SH-SY5Y (cell line): ENCODE measurements at regions not wholly inside any gene's neighbourhood (a gene's known extent, or its start where the extent isn't known, plus 50 kb on each side); places are given as distances from the start of the nearest gene placed in this dataset.

Experiments
- GATA2 ChIP-seq: IDR thresholded peaks from 2 replicates; pipeline ENCODE4 v1.6.1; 2011; ENCODE audit warnings: mild to moderate bottlenecking, low read depth, low read length
- GATA3 ChIP-seq: IDR thresholded peaks from 2 replicates; pipeline ENCODE4 v1.6.1; 2011; ENCODE audit warnings: low read depth, mild to moderate bottlenecking, low read length, moderate library complexity

- no peak for TF ChIP-seq GATA2
- no peak for TF ChIP-seq GATA3
These were observed 235.9 kb upstream of the PRSS1 start for GRCh38 chr7:142513178-142513955.

GRCh38 chr7:142511801-142512200, 237.5 kb upstream of the PRSS1 start:
- TF ChIP-seq GATA3 (no peak), GATA2 (no peak)

DNA sequence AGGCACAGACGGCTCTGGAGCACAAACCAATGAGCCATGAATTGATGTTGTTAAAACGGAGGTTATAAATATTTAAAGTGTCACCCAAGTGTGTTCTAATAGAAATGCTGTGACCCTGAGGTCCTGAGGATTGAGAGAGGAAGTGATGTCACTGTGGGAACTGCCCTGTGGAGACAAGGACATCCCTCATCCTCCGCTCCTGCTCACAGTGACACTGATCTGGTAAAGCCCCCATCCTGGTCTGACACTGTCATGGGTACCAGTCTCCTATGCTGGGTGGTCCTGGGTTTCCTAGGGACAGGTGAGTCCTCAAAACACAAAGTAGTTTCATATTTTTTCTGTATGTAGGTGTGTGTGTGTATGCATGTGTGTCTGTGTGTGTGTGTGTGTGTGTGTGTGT, 237.9 kb upstream of the PRSS1 start:
- TF ChIP-seq GATA2 (no peak), GATA3 (no peak)

GRCh38 chr7:142508251-142508650, 241.0 kb upstream of the PRSS1 start:
- TF ChIP-seq GATA2 (no peak), GATA3 (no peak)

- TF ChIP-seq GATA3 (no peak), GATA2 (no peak)
These were observed 241.5 kb upstream of the PRSS1 start for GRCh38 chr7:142507799-142508198.

DNA sequence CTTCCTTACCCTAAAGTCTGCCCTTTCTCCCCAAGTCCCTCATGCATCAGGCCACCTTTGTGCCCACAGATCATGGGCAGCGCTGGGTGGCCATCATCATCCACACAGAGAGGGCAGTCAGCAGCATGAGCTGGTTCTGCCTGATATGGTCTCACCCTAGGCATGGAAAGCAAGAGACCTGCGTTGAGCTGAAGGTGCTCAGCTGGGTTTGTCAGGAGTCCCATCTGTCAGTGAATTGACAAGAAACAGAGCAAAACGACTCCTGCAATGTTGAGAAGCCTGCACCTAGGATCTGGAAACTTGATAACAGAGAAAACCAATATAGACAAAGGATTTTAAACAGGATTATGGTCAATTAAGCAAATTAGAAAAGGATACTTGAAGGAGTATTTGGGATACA, 242.7 kb upstream of the PRSS1 start:
- TF ChIP-seq GATA3 (no peak), GATA2 (no peak)

GRCh38 chr7:142503036-142503435, 245.2 kb upstream of the PRSS58 start:
- TF ChIP-seq GATA3: no peak
- TF ChIP-seq GATA2: no peak

DNA sequence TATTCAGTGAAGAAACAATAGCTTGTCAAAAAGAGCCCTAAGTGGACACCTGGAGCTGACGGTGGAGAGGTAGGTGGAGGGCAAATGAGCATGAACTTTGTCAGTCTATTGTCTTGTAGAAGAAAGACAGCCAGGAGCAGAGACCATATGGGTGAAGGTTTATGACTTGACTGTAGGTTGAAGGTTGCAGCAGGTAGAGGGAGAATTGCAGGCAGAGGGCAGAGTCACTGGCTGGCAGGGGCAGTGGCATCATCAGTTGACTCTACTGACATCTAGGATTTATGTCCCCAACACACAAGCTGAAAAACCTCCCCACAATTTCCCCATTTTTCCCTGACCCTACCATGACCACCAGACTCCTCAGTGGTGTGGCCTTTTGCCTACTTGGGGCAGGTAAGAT, 243.6 kb upstream of the PRSS58 start:
- no peak for TF ChIP-seq GATA2
- TF ChIP-seq GATA3: no peak

- TF ChIP-seq GATA3: no peak
- TF ChIP-seq GATA2: no peak
These were observed 242.5 kb upstream of the PRSS58 start for GRCh38 chr7:142500366-142500765.

DNA sequence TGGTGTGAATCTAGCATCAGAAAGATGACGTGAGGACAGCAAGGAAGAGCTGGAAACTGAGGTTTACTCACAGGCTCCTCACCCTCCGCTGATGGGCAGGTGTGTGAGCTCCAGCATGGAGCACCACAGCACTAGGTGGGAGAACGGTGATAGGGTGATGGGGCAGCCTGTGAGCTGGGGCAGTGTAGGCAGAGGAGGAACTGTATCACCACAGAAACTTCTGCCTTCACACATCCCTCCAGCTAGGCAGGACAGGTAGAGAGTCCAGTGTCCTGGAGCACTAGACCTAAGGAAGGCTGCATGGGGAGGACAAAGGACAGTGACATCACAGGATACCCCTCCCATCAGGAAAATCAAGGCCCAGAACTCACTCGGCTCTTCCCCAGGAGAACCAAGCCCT, 241.8 kb upstream of the PRSS58 start:
- TF ChIP-seq GATA2 (no peak), GATA3 (no peak)

- TF ChIP-seq GATA2 (no peak), GATA3 (no peak)
These were observed 240.5 kb upstream of the PRSS58 start for GRCh38 chr7:142498364-142498763.

DNA sequence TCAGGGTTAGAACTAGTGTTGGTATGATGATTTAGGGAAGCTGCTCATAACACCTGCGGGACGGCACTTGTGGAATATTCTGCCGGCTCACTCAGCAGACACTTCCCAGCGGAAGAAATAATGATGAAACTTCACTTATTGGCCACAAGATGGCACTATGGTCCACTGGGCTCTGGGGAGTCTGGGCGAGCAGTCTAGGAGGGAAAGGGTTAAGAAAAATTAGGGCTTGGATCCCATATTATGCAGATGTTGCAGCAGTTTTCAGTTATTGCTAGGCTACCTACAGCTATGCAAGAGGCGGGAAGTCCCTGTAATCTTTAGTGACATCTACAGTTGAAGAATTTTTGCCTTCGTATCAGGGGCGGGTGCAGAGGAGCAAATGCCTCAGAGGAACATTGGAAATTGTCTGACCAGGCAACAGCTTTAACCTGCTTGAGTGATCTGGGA, 238.7 kb upstream of the PRSS58 start:
- TF ChIP-seq GATA2 (peak; percentile 44; the same call in 1 of the 2 replicates), GATA3 (no peak)

- TF ChIP-seq GATA2 (no peak), GATA3 (no peak)
These were observed 236.2 kb upstream of the PRSS58 start for GRCh38 chr7:142494021-142494420.

- TF ChIP-seq GATA2: no peak
- TF ChIP-seq GATA3: no peak
These were observed 231.0 kb upstream of the PRSS58 start for GRCh38 chr7:142488842-142489241.

DNA sequence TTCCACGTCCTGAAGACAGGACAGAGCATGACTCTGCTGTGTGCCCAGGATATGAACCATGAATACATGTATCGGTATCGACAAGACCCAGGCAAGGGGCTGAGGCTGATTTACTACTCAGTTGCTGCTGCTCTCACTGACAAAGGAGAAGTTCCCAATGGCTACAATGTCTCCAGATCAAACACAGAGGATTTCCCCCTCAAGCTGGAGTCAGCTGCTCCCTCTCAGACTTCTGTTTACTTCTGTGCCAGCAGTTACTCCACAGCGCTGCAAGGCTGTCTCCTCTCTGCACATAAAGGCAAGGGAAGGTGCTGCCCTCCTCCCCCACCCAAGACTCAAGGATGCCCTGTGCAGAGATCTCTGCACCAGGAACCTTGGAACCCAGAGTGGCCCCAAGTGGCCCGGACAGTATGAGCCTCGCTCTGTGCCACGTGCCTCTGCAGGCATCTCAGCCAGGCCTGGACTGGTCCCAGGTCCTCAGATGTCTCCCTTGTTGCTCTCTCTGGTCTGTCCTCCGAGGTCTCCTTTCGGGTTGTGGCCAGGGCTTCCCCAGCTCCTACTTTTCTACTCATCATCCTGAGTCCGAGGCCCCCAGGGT, 230.3 kb upstream of the PRSS58 start:
- TF ChIP-seq GATA3 (no peak), GATA2 (no peak)
